A673 (cell line): ENCODE measurements at regions not wholly inside any gene's neighbourhood (a gene's known extent, or its start where the extent isn't known, plus 50 kb on each side); places are given as distances from the start of the nearest gene placed in this dataset.

Experiments
- EZH2 ChIP-seq: fragments of 200-600 bp; sonication (generic); IDR thresholded peaks from 2 replicates; pipeline ENCODE4 v1.6.1; 2017; ENCODE audit warnings: borderline replicate concordance, low read depth, mild to moderate bottlenecking, mixed read lengths, antibody characterized with exemption, low read length; ENCODE audit not compliant: poor library complexity, severe bottlenecking
- TF ChIP-seq, protein P1 (sequence below): fragments of 300-800, 200-600 bp; sonication (generic); conservative IDR thresholded peaks from 2 replicates; pipeline ENCODE4 v1.5.1; 2017; ENCODE audit warnings: low read depth, mild to moderate bottlenecking, antibody characterized with exemption, low read length, moderate library complexity, mixed read lengths

DNA sequence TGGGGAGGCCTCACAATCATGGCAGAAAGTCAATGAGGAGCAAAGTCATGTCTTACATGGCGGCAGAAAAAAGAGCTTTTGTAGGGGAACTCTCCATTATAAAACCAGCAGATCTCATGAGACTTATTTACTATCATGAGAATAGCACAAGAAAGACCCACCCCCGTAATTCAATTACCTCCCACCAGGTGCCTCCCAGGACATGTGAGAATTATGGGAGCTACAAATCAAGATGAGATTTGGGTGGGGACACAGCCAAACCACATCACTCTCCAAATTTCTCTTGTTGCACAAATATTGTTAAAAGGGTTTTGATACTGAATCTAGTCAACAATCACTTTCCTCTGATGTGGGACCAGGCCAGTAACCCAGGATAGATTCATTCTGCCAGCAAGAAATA is 1176.1 kb downstream of the CDH9 start:
- TF ChIP-seq, protein P1, sequence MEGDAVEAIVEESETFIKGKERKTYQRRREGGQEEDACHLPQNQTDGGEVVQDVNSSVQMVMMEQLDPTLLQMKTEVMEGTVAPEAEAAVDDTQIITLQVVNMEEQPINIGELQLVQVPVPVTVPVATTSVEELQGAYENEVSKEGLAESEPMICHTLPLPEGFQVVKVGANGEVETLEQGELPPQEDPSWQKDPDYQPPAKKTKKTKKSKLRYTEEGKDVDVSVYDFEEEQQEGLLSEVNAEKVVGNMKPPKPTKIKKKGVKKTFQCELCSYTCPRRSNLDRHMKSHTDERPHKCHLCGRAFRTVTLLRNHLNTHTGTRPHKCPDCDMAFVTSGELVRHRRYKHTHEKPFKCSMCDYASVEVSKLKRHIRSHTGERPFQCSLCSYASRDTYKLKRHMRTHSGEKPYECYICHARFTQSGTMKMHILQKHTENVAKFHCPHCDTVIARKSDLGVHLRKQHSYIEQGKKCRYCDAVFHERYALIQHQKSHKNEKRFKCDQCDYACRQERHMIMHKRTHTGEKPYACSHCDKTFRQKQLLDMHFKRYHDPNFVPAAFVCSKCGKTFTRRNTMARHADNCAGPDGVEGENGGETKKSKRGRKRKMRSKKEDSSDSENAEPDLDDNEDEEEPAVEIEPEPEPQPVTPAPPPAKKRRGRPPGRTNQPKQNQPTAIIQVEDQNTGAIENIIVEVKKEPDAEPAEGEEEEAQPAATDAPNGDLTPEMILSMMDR: no peak
- no peak for TF ChIP-seq EZH2
